Activated CD4-positive, alpha-beta T cell treated with anti-CD3 and anti-CD28 coated beads, Interleukin-10, Interleukin-2, amounts not matched to agents 100 ng/mL and 50 ng/mL, durations not matched to agents 16 hours and 8 hours (primary cell): ENCODE measurements at regions not wholly inside any gene's neighbourhood (a gene's known extent, or its start where the extent isn't known, plus 50 kb on each side); places are given as distances from the start of the nearest gene placed in this dataset.

Source experiments
- DNase-seq: peaks from one replicate; pipeline ENCODE4 v3.0.0-alpha.2; 2020

GRCh38 chr21:15552914-15553494 lies 176.8 kb upstream of the USP25 start:
- DNase-seq, result no peak

- no peak for DNase-seq
Observed at GRCh38 chr21:15557925-15558324, 171.9 kb upstream of the USP25 start.

- DNase-seq, result no peak
Observed at GRCh38 chr21:15558884-15559283, 170.9 kb upstream of the USP25 start.

- no peak for DNase-seq
Observed at GRCh38 chr21:15559660-15560059, 170.1 kb upstream of the USP25 start.

- DNase-seq, result no peak
Observed at GRCh38 chr21:15560383-15561056, 169.3 kb upstream of the USP25 start.

- DNase-seq, result no peak
Observed at GRCh38 chr21:15562748-15563147, 167.0 kb upstream of the USP25 start.

- DNase-seq, result no peak
Observed at GRCh38 chr21:15564907-15565306, 164.9 kb upstream of the USP25 start.

- no peak for DNase-seq
Observed at GRCh38 chr21:15566703-15567102, 163.1 kb upstream of the USP25 start.

GRCh38 chr21:15567191-15567590 lies 162.6 kb upstream of the USP25 start:
- no peak for DNase-seq

GRCh38 chr21:15568516-15568915 lies 161.3 kb upstream of the USP25 start:
- no peak for DNase-seq

- no peak for DNase-seq
Observed at GRCh38 chr21:15586752-15587427, 142.9 kb upstream of the USP25 start.

- peak; percentile 28 for DNase-seq
Observed at GRCh38 chr21:15592271-15592860, 137.4 kb upstream of the USP25 start.

GRCh38 chr21:15592957-15593356 lies 136.8 kb upstream of the USP25 start:
- DNase-seq, result no peak

GRCh38 chr21:15601390-15601789 lies 128.4 kb upstream of the USP25 start:
- no peak for DNase-seq

- no peak for DNase-seq
Observed at GRCh38 chr21:15604413-15604812, 125.4 kb upstream of the USP25 start.

- no peak for DNase-seq
Observed at GRCh38 chr21:15614766-15615165, 115.0 kb upstream of the USP25 start.

- DNase-seq, result no peak
Observed at GRCh38 chr21:15616864-15617574, 112.8 kb upstream of the USP25 start.

- DNase-seq, result no peak
Observed at GRCh38 chr21:15617964-15618363, 111.8 kb upstream of the USP25 start.

- DNase-seq, result no peak
Observed at GRCh38 chr21:15620892-15621291, 108.9 kb upstream of the USP25 start.

- no peak for DNase-seq
Observed at GRCh38 chr21:15624646-15625045, 105.1 kb upstream of the USP25 start.

GRCh38 chr21:15625363-15625762 lies 104.4 kb upstream of the USP25 start:
- DNase-seq, result no peak

- DNase-seq, result no peak
Observed at GRCh38 chr21:15626031-15626430, 103.8 kb upstream of the USP25 start.

GRCh38 chr21:15627011-15627410 lies 102.8 kb upstream of the USP25 start:
- DNase-seq, result no peak
